ENCODE measurements at regions not wholly inside any gene's neighbourhood (a gene's known extent, or its start where the extent isn't known, plus 50 kb on each side); places are given as distances from the start of the nearest gene placed in this dataset.

- no peak for TF ChIP-seq CTCF (conservative IDR thresholded peaks at IDR 0.05 in 1 of 2, IDR thresholded peaks at IDR 0.05 in 1 of 2; ENCODE audit: extremely low read depth in 1 of 2, insufficient read depth in 1 of 2, low read depth in 1 of 2, low read length in 2 of 2)
- no peak for TF ChIP-seq EZH2 (IDR thresholded peaks at IDR 0.05; ENCODE audit: borderline replicate concordance, low read length)
These were observed 100.5 kb upstream of the KCNK1 start for GRCh38 chr1:233513431-233513830.

Measured in mammary epithelial cell (primary cell).